AG08395 (cell line): ENCODE measurements at regions not wholly inside any gene's neighbourhood (a gene's known extent, or its start where the extent isn't known, plus 50 kb on each side); places are given as distances from the start of the nearest gene placed in this dataset.
A peak's percentile ranks its signal among the peaks of the same experiment; 100 is the strongest.
"Not testable (repeated sequence)": the region's sequence is repeated elsewhere in the genome, so short reads cannot be mapped to it uniquely, and the experiment has no call there.

ENCODE experiments used
- DNase-seq: peaks from one replicate; pipeline ENCODE4 v3.0.0; 2012; ENCODE audit warnings: mixed read lengths, low spot score

DNA sequence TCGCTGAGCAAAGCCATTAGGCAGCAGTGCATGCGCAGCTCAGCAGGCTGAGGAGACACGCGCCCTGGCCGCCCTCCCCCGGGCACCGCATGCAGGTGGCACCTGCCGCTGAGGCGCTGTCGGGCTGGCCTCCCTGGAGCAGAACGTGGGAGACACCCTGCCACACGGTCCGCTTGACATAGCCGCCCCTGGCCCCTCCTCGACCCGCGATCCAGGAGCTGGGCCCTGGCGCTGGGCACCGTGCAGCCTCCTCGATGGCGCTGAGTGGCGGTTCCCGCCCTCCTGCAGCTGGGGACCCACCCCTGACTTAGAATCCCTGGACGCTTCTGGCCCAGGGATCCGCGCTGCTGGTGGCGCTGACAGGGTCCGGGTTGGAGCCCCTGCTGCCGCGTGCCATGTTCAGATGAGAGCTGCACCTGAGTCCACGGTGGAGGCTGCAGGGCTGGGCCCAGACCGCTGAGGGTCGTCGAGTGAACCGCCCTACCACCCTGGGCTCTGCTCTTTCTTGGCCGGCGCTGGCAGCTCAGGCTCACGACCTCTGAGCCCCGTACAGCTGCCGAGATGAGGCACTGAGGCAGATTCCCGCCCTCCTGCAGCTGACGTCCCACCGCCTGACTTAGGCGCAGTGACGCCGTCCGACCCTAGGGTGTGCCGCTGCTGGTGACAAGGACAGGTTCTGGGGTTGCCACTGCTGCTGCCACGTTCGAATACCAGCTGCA, 116.8 kb downstream of the OR13A1 start:
- DNase-seq: no peak

DNA sequence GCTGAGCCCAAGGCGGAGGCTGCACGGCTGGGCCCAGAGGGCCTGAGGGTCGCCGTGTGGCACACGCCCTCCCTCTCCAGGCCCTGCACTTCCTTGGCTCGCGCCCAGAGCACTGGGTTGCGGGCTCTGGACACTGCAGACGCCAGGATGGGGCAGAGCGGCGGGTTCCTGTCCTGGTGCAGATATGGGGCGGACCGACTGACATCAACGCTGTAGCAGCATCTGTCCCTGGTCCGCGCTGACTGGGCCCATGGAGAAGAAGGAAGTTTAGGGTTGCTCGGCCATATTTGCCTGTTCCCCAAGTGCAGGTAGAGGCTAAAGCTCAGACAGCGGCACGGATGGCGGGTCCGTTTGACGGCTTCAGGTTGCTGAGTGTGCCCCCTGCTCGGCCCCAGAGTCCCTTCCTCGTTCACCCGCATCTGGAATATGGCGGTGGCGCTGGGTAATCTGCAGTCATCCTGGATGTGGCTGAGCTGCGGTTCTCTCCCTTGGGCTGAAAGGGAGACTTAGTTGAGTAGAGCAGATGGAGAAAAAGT, 116.1 kb downstream of the OR13A1 start:
- DNase-seq: no peak

DNA sequence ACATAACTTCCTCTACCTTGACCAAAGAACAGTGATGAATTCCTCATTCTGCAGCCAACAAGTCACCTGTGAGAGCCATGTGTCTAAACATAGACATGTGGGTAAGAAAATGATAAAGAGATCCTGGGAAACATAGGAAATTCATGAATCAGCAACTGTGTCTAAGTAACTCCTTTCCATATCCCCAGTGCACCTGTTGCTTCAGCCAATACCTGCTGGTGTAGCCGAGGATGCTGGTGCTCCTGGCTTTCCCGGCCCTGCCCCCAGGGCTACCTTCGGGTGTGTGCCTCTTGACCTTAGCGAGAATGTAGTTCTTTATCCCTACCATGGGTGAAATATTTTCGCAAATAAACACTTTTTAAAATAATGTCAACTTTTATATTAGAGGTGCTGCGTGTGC, 114.1 kb downstream of the OR13A1 start:
- no peak for DNase-seq

DNA sequence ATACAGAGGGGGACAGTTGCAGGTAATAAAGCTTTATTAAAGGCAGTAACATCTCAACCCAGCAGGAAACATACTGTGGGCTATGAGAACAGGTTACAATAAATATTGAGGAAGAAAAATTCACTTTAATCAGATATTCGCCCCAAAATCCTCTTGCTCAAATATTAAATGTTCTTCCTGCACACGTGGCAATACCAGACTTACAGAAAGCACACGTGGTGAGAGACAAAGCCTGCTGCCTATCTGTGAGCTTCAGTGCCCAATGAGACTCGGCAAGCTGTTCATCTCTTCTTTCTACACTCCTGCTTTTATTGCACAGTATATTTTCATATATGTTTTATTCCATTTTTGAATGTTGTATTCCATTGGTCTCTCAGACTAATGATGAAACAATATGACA, 113.2 kb downstream of the OR13A1 start:
- no peak for DNase-seq

DNA sequence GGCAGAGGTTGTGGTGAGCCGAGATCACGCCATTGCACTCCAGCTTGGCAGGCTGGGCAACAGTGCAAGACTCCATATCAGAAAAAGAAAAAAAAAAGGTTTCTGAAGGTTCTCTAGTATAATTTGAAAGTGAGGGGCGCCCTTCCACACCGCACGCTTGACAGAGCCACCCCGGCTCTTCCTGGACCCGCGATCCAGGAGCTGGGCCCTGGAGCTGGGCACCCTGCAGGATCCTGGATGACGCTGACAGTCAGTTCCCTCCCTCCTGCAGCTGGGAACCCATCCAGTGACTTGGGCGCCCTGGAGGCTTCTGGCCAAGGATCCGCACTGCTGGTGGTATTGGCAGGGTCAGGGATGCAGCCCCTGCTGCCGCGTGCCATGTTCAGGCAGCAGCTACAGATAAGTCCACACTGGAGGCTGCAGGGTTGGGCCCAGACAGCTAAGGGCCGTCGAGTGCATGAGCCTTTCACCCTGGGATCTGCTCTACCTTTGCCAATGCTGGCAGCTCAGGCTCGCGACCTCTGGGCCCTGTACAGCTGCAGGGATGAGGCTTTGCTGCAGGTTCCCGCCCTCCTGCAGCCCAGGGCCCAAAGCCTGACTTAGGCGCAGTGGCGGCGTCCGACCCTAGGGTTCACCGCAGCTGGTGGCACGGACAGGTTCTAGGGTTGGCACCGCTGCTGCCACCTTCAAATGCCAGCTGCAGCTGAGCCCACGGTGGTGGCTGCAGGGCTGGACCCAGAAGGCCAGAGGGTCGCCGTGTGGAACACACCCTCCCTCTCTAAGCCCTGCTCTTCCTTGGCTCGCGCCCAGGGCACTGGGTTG, 110.2 kb downstream of the OR13A1 start:
- no peak for DNase-seq

DNA sequence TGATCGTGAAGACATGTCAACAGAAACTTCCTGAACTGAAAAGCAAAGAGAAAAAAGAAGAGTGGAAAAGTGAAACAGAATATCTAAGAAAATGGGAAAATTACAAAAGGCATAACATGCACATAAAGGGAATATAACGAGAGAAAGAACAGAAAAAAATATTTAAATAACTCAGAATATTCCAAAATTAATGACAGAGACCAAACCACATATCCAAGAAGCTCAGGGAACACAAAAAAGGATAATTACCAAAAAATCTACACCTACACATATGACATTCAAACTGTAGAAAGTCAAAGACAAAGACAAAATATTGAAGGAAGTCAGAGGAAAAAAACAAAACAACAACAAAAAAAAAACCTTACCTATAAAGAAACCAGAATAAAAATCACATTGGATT, 105.5 kb downstream of the OR13A1 start:
- DNase-seq: no peak

DNA sequence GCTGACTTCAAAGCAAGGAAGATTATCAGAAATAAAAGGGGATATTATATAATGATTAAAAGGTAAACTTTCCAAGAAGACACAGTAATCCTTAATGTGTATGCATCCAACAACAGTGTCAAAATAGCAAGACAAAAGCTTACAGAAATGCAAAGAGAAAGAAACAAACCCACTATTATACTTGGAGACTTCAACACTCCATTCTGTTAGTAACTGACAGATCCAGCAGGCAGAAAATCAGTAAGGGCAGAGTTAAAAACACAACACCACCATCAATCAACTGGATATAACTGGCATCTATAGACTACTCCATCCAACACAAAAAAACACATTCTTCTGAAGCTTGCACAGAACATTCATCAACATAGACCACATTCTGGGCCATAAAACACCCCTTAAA, 103.8 kb downstream of the OR13A1 start:
- DNase-seq: no peak

DNA sequence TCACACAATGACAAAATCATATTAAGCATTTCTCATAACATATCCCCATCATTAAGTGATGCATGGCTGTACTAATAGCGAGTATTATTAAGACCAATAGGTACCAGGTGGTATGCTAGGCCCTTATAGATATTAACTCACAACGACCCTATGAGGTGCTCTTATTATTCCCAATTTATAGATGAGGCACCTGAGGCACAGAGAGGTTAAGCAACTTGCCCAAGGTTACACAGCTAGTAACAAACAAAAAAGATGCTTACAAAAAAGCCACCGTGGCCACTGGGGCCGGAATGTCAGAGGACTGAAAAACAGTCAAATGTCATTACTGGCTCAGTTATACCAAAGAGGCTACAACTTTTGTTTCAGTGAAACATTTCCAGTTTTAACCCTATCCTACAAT, 96.0 kb downstream of the OR13A1 start:
- DNase-seq: no peak

DNA sequence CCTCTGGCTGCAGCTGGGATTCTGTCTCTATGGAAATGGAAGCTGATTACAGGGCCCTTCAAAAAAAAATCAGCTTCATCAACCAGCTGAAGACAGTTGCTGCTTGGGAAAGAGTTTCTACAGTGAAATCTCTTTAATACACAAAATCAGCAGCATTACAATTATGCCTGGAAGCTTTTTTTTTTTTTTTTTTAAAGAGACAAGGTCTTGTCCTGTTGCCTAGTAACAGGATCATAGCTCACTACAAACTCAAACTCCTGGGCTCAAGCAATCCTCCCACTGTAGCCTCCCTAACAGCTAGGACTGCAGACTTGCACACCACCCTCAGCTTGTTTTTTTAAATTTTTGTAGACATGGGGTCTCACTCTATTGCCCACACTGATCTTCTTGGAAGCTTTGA, 94.5 kb downstream of the OR13A1 start:
- DNase-seq: no peak

DNA sequence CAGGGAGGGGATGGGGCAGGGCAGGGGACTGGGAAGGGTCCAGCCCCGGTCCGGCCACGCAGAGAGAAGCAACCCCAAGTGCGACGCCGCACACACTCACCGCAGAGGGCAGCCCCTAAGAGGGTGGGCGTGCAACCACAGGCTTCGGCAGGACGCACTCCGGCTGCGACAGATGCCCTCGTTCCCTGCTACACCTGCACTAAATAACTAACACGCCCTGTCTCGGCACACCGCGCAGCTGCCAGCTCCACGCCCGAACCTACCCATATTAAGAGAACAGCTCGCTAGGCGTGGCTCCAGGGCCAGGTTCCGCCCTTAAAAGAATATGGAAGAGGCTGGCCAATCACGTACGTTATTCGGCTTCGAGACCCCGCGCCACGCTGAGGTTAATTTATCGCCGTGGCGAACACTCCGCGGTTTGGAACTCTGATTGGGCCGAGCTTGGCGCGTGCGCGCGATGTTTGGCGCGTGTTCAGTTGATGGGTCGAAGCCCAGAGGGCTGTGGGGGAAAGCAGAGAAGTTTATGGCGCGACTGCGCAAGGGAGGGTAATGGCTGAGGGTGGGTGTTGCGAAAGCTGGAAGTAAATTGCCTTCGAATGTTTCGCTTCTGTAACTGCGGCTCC, 91.1 kb downstream of the OR13A1 start:
- no peak for DNase-seq

DNA sequence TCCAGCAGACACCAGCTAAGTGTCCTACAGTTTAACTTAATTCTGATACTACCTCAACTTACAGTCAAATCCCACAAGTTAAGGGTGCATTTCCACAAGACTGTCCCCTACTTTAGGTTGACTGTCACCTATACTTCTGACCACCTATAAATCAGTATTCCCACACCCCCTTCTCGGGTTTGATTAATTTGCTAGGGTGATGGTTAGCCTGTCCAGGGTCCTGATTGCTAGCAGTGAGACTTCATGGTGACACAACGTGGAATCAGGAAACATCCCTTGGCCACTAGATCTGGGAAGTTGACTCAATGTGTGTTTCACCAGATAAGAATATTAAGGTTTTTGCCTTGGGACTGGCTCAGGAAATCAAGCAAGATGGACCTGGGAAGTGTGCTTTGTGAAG, 88.4 kb downstream of the OR13A1 start:
- DNase-seq: no peak

DNA sequence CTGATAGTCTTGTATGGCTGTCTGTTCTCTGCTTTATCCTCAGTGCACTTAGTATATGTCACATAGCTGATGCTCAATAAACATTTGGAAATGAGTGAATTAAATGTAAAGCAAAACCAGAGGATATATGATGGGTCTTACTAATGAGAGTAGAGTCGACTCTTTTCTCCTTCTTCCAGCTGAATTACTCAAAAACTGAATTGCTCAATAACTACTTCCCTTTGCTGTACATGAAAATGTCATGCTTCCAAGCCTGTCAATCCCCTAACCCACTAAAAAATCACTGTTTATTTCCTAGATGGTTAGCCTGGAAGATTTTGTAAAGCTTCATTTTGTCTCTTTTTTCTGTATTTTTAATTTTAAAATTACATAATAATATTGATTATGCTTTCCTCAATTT, 88.0 kb downstream of the OR13A1 start:
- DNase-seq: no peak

DNA sequence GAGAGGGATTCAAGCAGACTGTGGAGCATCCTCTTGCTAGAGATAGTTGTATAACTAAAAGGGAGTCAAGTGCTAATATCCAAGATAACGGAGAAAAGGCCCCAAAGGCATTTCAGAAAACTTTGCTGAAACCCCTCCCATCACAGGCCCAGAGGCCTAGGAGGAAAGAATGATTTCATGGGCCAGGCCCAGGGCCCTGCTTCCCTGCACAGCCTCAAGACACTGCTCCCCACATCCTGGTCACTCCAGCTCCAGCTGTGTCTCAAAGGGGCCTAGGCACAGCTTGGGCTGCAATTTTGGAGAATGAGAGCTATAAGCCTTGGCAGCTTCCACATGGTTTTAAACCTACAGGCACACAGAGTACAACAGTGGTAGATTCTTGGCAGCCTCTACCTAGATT, 85.6 kb downstream of the OR13A1 start:
- no peak for DNase-seq

DNA sequence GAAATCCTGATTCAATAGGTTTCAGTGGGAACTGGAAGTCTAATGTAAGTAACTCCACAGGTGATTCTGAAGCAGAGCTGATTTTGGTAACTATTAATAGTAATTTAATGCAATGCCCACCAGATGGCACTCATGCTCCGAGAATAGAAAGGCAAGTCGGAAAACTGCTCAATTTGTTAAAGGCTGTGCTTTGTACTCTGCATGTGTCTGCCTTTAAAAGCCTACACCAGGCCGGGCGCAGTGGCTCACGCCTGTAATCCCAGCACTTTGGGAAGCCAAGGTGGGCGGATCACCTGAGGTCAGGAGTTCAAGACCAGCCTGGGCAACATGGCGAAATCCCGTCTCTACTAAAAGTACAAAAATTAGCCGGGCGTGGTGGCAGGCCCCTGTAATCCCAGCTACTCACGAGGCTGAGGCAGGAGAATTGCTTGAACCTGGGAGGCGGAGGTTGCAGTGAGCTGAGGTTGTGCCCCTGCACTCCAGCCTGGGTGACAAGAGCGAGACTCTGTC, 80.1 kb downstream of the OR13A1 start:
- DNase-seq: peak; percentile 49

DNA sequence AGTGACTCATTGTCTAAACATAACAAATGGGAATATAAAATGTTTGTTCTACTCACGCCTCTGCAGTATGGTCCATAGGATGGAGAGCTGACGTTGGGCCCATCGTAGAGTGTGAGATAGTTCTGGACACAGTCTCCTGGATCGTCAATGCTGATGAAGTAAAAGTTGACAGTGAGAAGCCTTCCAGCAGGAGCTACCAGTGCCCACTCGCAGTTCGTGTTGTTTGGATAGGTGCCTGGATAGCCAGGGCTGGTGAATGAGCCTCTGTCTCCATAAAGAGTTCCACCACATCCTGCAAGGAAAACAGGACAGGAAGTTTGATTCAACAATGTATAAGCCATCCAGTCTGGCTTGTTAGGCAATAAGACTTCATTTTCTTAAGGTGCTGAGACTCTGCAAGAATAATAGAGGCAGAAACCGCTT, 79.6 kb downstream of the OR13A1 start:
- no peak for DNase-seq

DNA sequence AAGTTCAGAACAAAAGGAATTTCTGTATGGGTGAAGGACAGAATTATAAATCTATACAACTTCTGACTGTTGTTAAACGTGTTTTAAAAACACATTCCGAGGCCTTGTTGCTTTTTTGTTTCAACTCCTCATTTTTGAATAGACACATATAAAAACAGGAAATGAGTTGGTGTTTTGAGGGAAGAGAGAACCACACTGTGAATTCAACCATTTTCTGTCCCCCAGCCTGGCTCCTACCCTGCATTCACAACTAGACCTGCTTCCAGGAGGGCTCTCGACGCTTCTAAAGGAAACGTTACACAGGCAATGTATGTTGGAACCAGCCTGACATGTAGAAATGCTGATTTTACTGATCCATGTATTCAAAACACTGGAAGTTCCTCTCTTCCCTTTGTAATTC, 76.5 kb downstream of the OR13A1 start:
- no peak for DNase-seq

DNA sequence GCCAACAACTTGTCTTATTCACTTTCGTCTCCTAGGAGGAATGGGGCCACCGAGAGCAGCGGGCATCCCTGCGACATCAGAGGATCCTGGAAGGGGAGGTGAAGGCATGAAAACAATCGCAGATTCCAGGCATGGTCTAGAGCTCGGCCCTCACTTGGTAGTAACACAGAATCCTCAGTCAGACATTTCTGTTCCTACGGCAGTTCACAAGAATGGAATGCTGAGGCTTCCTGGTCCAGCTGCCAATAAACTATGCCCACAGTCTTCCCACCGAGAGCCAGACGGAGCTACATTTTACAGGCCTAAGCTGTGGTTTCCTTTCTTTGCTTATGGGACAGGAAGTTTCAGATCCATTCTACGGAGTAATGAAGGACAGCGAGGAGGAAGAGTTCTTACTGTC, 75.8 kb downstream of the OR13A1 start:
- DNase-seq: peak; percentile 54

DNA sequence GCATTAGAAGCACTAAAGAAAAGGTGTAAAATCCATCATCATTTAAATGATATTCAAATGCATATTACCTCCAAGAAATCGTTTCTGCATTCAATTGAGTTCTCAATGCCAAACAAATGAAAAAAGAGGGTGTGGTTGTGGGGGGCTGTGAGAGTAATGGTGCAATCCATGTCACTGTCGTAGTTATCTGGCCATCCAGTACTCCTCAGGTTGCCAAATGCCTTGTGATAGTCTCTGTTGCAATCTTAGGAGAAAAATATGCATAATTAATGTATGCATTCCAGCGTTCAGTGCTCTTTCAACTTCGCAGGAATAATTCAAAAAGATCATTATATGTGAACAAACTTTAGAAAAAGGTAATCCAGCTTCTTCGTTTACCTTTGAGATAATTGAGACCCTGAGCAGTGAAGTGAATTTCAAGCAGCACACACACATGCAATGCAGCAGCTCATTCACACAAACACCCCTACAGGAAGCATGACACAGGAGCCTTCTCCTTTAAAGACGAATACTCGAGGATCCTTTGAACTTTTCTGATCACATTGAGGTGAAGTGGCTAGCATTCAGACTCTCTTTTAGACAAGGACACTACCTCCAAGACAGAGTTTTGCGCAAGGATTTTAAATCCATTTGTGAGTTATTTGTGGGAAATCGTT, 73.4 kb downstream of the OR13A1 start:
- DNase-seq: no peak

DNA sequence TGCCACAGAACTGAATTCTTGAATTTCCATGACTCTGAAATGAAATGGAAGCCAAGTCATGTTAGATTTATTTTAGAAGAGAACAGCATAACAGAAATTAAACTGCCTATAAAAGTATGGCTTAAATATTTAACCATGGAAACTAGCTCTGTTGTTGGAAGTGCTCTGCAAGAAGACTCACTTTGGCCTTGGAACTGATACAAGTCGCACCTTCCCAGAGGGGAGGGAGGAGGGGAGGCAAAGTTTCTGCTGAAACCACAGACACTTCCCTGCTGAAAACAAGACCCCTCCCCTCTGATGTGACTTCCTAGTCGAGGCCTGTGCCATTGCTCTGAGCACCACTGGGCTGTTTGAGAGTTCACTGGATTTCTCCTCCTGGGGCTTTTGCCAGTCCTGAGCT, 72.1 kb downstream of the OR13A1 start:
- DNase-seq: no peak

DNA sequence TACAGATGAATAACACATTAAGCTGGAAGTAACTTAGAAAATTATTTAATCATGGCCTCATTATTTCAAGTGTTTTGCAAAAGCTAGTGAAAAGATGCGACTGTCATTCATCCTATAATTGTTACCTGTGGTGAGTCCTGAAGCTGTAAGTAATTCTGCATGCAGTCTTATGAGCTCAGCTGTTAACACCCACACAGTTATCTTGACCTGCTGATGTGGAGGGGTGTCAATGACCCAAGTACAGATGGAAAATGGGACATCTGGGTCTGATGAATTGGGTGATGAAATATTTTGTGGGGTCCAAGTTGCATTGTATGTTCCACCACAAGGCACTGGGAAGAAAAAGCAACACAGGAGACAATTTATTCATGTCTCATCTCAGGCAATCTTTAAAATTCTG, 68.9 kb downstream of the OR13A1 start:
- DNase-seq: no peak

DNA sequence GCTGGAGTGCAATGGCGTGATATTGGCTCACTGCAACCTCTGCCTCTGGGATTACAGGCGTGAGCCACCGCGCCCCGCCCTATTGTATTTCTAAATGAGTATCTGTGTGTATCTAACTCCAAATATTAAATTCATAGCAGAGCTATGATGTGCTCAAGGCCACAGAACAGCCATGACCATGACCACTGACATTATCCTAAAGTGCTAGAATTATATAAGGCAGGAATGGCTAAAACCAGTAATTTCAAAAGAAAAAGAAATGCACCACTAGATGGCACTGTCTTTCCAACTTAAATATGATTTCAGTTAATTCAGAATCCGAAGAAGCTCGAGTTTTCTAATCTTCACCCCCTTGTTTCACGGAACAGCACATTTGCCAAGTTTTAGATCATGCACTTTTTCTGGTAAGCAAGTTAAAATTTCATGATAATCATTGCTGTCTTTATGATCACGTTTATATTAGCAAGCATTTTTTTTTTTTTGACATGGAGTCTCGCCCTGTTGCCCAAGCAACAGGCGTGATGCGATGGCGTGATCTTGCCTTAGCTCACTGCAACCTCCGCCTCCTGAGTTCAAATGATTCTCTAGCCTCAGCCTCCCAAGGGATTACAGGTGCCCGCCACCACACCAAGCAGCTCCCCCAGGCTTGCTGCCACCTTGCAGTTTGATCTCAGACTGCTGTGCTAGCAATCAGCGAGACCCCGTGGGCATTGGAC, 65.3 kb downstream of the OR13A1 start:
- DNase-seq: peak; percentile 45

DNA sequence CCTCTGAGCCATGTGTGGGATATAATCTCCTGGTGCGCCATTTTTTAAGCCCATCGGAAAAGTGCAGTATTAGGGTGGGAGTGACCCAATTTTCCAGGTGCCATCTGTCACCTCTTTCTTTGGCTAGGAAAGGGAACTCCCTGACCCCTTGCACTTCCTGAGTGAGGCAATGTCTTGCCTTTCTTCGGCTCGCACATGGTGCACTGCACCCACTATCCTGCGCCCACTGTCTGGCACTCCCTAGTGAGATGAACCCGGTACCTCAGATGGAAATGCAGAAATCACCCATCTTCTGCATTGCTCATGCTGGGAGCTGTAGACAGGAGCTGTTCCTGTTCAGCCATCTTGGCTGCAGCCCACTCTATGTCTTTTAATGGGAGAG, 64.7 kb downstream of the OR13A1 start:
- DNase-seq: not testable (repeated sequence)
